H1 (cell line): ENCODE measurements at regions not wholly inside any gene's neighbourhood (a gene's known extent, or its start where the extent isn't known, plus 50 kb on each side); places are given as distances from the start of the nearest gene placed in this dataset.

Source experiments
- CTCF ChIA-PET: fragments of 300-600 bp; sonication (Branson Sonifier 250); formaldehyde crosslinking; loops from one replicate; lab custom pipeline; 2021; ENCODE audit not compliant: partially characterized antibody; lab: Charles Lee
- POLR2A ChIA-PET: fragments of 300-600 bp; sonication (Branson Sonifier 250); formaldehyde crosslinking; loops from one replicate; lab custom pipeline; 2021; ENCODE audit warnings: inconsistent platforms; ENCODE audit not compliant: partially characterized antibody; lab: Charles Lee
- DNase-seq, 2 experiments: peaks; one replicate each; pipeline versions ENCODE4 v3.0.0 to v3.0.0-alpha.2; 2010 to 2022; ENCODE audit warnings: low spot score in 2 of 2, low read depth in 1 of 2, mixed read lengths in 1 of 2
- FAIRE-seq: peaks from 2 replicates; lab custom pipeline; 2011; peaks lifted over from hg19 to GRCh38; lab: Jason Lieb, UNC
- H2AFZ ChIP-seq: 2 replicates; pipeline ENCODE4 v1.8.1; 2012; ENCODE audit warnings: low read length, inconsistent platforms
- H2AK5ac ChIP-seq: 2 replicates; pipeline ENCODE4 v1.6.1; 2013; ENCODE audit warnings: low read depth, low read length
- H2BK120ac ChIP-seq: replicated peaks from 2 replicates; pipeline ENCODE3; 2013; ENCODE audit warnings: low read depth, low read length, inconsistent platforms
- H2BK12ac ChIP-seq: 2 replicates; pipeline ENCODE4 v1.6.1; 2013; ENCODE audit warnings: low read depth, low read length
- H2BK15ac ChIP-seq: 2 replicates; pipeline ENCODE4 v1.6.1; 2013; ENCODE audit warnings: low read length
- H2BK20ac ChIP-seq: 2 replicates; pipeline ENCODE4 v1.6.1; 2013; ENCODE audit warnings: low read length
- H2BK5ac ChIP-seq: 2 replicates; pipeline ENCODE4 v1.6.1; 2013; ENCODE audit warnings: low read depth, low read length
- H3K14ac ChIP-seq: 2 replicates; pipeline ENCODE4 v1.6.1; 2013; ENCODE audit warnings: inconsistent platforms; ENCODE audit not compliant: insufficient read length
- H3K18ac ChIP-seq: 2 replicates; pipeline ENCODE4 v1.6.1; 2013; ENCODE audit warnings: low read length; ENCODE audit errors: extremely low read depth
- H3K23ac ChIP-seq: 2 replicates; pipeline ENCODE4 v1.6.1; 2013; ENCODE audit warnings: inconsistent platforms; ENCODE audit not compliant: insufficient read length
- H3K23me2 ChIP-seq: 2 replicates; pipeline ENCODE4 v1.6.1; 2013; ENCODE audit warnings: low read depth, low read length
- H3K27ac ChIP-seq: 2 replicates; pipeline ENCODE4 v1.6.1; 2011; ENCODE audit warnings: low read depth, low read length, inconsistent platforms
- H3K27me3 ChIP-seq, 4 experiments: replicated peaks in 1 of 4; 1 replicate in 1 of 4; 2 replicates in 3 of 4; pipeline versions ENCODE4 v1.6.1 to v1.8.1; 2011 to 2013; ENCODE audit warnings: low read length in 3 of 4, mild to moderate bottlenecking in 3 of 4, inconsistent platforms in 2 of 4, mixed read lengths in 2 of 4, moderate library complexity in 1 of 4; ENCODE audit not compliant: control insufficient read depth in 3 of 4, insufficient read depth in 3 of 4; ENCODE audit errors: extremely low read depth in 1 of 4
- H3K36me3 ChIP-seq, 4 experiments: 2 replicates each; pipeline versions ENCODE4 v1.6.1 to v1.8.1; 2011 to 2013; ENCODE audit warnings: mild to moderate bottlenecking in 4 of 4, low read length in 3 of 4, moderate library complexity in 2 of 4, control low read depth in 1 of 4, inconsistent platforms in 1 of 4; ENCODE audit not compliant: insufficient read depth in 4 of 4, control insufficient read depth in 2 of 4
- H3K4ac ChIP-seq: replicated peaks from 2 replicates; pipeline ENCODE3; 2013; ENCODE audit warnings: low read length, low read depth, mixed read lengths, inconsistent platforms; ENCODE audit not compliant: insufficient read length
- H3K4me1 ChIP-seq, 4 experiments: replicated peaks in 1 of 4; 1 replicate in 1 of 4; 2 replicates in 3 of 4; pipeline versions ENCODE4 v1.6.1 to v1.8.1; 2011 to 2013; ENCODE audit warnings: low read length in 3 of 4, inconsistent platforms in 2 of 4, mixed read lengths in 1 of 4; ENCODE audit not compliant: insufficient read depth in 4 of 4, control insufficient read depth in 3 of 4
- H3K4me2 ChIP-seq, 2 experiments: 2 replicates each; pipeline versions ENCODE4 v1.6.1 to v1.8.1; 2011 to 2013; ENCODE audit warnings: low read depth in 2 of 2, low read length in 2 of 2, control low read depth in 1 of 2, inconsistent platforms in 1 of 2, mild to moderate bottlenecking in 1 of 2; ENCODE audit not compliant: insufficient read depth in 1 of 2
- H3K4me3 ChIP-seq, 4 experiments: fragments of 200-600, 300-600 bp in 1 of 4; sonication (generic), shearing (Covaris generic), sonication (Bioruptor Twin) in 1 of 4; 2 replicates each; pipeline versions ENCODE4 v1.5.1 to v1.8.1; 2011 to 2016; ENCODE audit warnings: low read length in 4 of 4, low read depth in 3 of 4, control low read depth in 2 of 4, inconsistent platforms in 2 of 4, mild to moderate bottlenecking in 2 of 4, mixed read lengths in 1 of 4, moderate library complexity in 1 of 4; ENCODE audit not compliant: insufficient read depth in 2 of 4; ENCODE audit errors: extremely low read depth in 1 of 4
- H3K56ac ChIP-seq: replicated peaks from 2 replicates; pipeline ENCODE3; 2013; ENCODE audit warnings: low read depth, mild to moderate bottlenecking, mixed read lengths, low read length, inconsistent platforms; ENCODE audit not compliant: insufficient read length
- H3K79me1 ChIP-seq: 2 replicates; pipeline ENCODE4 v1.6.1; 2013; ENCODE audit warnings: low read depth, low read length, control low read depth
- H3K79me2 ChIP-seq, 2 experiments: 2 replicates each; pipeline versions ENCODE4 v1.6.1 to v1.8.1; 2012 to 2013; ENCODE audit warnings: low read length in 2 of 2, mild to moderate bottlenecking in 2 of 2, inconsistent platforms in 1 of 2; ENCODE audit not compliant: insufficient read depth in 2 of 2, control insufficient read depth in 1 of 2
- H3K9ac ChIP-seq, 4 experiments: replicated peaks in 1 of 4; 1 replicate in 1 of 4; 2 replicates in 3 of 4; pipeline versions ENCODE4 v1.6.1 to v1.8.1; 2011 to 2013; ENCODE audit warnings: low read depth in 3 of 4, low read length in 3 of 4, control low read depth in 2 of 4, mild to moderate bottlenecking in 2 of 4, moderate library complexity in 2 of 4, inconsistent platforms in 1 of 4; ENCODE audit errors: extremely low read depth in 1 of 4
- H3K9me3 ChIP-seq, 2 experiments: 2 replicates each; pipeline versions ENCODE4 v1.6.1 to v1.8.1; 2012 to 2013; ENCODE audit warnings: mild to moderate bottlenecking in 2 of 2, moderate library complexity in 2 of 2, control low read depth in 1 of 2, inconsistent platforms in 1 of 2, low read depth in 1 of 2, low read length in 1 of 2, mixed read lengths in 1 of 2; ENCODE audit not compliant: insufficient read depth in 2 of 2
- H4K20me1 ChIP-seq, 2 experiments: replicated peaks in 1 of 2; 2 replicates each; pipeline versions ENCODE3 to v1.8.1; 2011 to 2013; ENCODE audit warnings: inconsistent platforms in 2 of 2, low read length in 2 of 2, mild to moderate bottlenecking in 1 of 2; ENCODE audit not compliant: insufficient read depth in 2 of 2, control insufficient read depth in 1 of 2
- H4K5ac ChIP-seq: 2 replicates; pipeline ENCODE4 v1.6.1; 2013; ENCODE audit warnings: low read length, low read depth, mixed read lengths, inconsistent platforms; ENCODE audit not compliant: insufficient read length
- H4K8ac ChIP-seq: 2 replicates; pipeline ENCODE4 v1.8.0; 2013; ENCODE audit warnings: mild to moderate bottlenecking, moderate library complexity, low read length, inconsistent platforms; ENCODE audit not compliant: insufficient read depth; ENCODE audit errors: extremely low read depth
- H4K91ac ChIP-seq: replicated peaks from 2 replicates; pipeline ENCODE3; 2013; ENCODE audit warnings: low read length, mixed read lengths, inconsistent platforms; ENCODE audit not compliant: insufficient read length
- ATF2 ChIP-seq: IDR thresholded peaks from 2 replicates; pipeline ENCODE4 v1.6.1; 2012; ENCODE audit warnings: low read length, inconsistent platforms
- BCL11A ChIP-seq, 2 experiments: IDR thresholded peaks; one replicate each; pipeline ENCODE4 v1.6.1; 2011; ENCODE audit warnings: low read depth in 2 of 2, low read length in 2 of 2, mild to moderate bottlenecking in 2 of 2
- CREB1 ChIP-seq: IDR thresholded peaks from 2 replicates; pipeline ENCODE4 v1.6.1; 2012; ENCODE audit warnings: inconsistent platforms
- GTF2F1 ChIP-seq: IDR thresholded peaks from 2 replicates; pipeline ENCODE4 v1.6.1; 2012; ENCODE audit warnings: low read depth, low read length, improper control_type of control experiment, borderline replicate concordance
- KDM4A ChIP-seq: IDR thresholded peaks from one replicate; pipeline ENCODE4 v1.7.1; 2012; ENCODE audit warnings: low read depth, mild to moderate bottlenecking, moderate library complexity, low read length, inconsistent platforms; ENCODE audit not compliant: severe bottlenecking
- NANOG ChIP-seq: IDR thresholded peaks from 2 replicates; pipeline ENCODE4 v1.6.1; 2011; ENCODE audit warnings: low read length, low read depth, mild to moderate bottlenecking, inconsistent platforms; ENCODE audit not compliant: insufficient read depth, poor library complexity, severe bottlenecking
- RBBP5 ChIP-seq: IDR thresholded peaks from 2 replicates; pipeline ENCODE4 v1.7.1; 2012; ENCODE audit warnings: low read depth, mild to moderate bottlenecking, inconsistent platforms, low read length, moderate library complexity, borderline replicate concordance
- RNF2 ChIP-seq: fragments of 200-900, 300-1000 bp; sonication (generic); IDR thresholded peaks from 2 replicates; pipeline ENCODE4 v1.7.1; 2016; ENCODE audit warnings: borderline replicate concordance, low read depth, mild to moderate bottlenecking, antibody characterized with exemption, low read length; ENCODE audit not compliant: poor library complexity, severe bottlenecking; ENCODE audit errors: missing control alignments
- SAP30 ChIP-seq: fragments of 300-600 bp; sonication (generic); IDR thresholded peaks from 2 replicates; pipeline ENCODE4 v1.7.1; 2012; ENCODE audit warnings: low read length, moderate library complexity, mild to moderate bottlenecking, inconsistent platforms; ENCODE audit not compliant: insufficient read depth, insufficient replicate concordance
- SP1 ChIP-seq: IDR thresholded peaks from 2 replicates; pipeline ENCODE4 v1.6.1; 2011; ENCODE audit warnings: low read depth, low read length
- SP2 ChIP-seq: IDR thresholded peaks from 2 replicates; pipeline ENCODE4 v1.6.1; 2012; ENCODE audit warnings: mild to moderate bottlenecking, low read length, inconsistent platforms
- SUZ12 ChIP-seq: fragments of 200-600 bp; sonication (generic); IDR thresholded peaks from 2 replicates; pipeline ENCODE4 v1.6.1; 2012; ENCODE audit warnings: mild to moderate bottlenecking, inconsistent platforms, low read length, moderate library complexity, mixed read lengths
- TEAD4 ChIP-seq: IDR thresholded peaks from 2 replicates; pipeline ENCODE4 v1.6.1; 2012; ENCODE audit warnings: low read depth, low read length, inconsistent platforms, mixed read lengths
- WGBS, 2 experiments: shearing (Covaris generic) in 1 of 2; methylation state at CpG; one replicate each; pipeline versions ENCODE4 v1.1.6 to v1.1.7; 2013 to 2015; ENCODE audit warnings: low lambda C conversion rate in 2 of 2, mixed read lengths in 2 of 2, inconsistent platforms in 1 of 2, low coverage in 1 of 2, missing lambda C conversion rate in 1 of 2; ENCODE audit not compliant: insufficient replicate concordance in 2 of 2, insufficient coverage in 1 of 2, insufficient read length in 1 of 2; ENCODE audit errors: extremely low coverage in 1 of 2, missing lambda C conversion rate in 1 of 2; 5-methylcytosine and 5-hydroxymethylcytosine counted together

- H3K9ac ChIP-seq, result no peak overlapping the region
- no peak for DNase-seq
- TF ChIP-seq RBBP5, result no peak
- TF ChIP-seq SP1, result no peak
- no peak for TF ChIP-seq GTF2F1
- TF ChIP-seq SAP30, result no peak
- TF ChIP-seq BCL11A (IDR thresholded peaks at IDR 0.05; ENCODE audit: low read depth in 2 of 2, low read length in 2 of 2), result no peak
- TF ChIP-seq SP2, result no peak
- TF ChIP-seq CREB1, result no peak
- TF ChIP-seq NANOG, result no peak
- TF ChIP-seq RNF2, result no peak
- TF ChIP-seq TEAD4, result no peak
- TF ChIP-seq ATF2, result no peak
- no peak for TF ChIP-seq SUZ12
- TF ChIP-seq KDM4A, result no peak
Measured at GRCh38 chr6:50586331-50586675, 127.0 kb upstream of the TFAP2D start.

More at GRCh38 chr6:50586331-50586675, 127.0 kb upstream of the TFAP2D start:
- no peak overlapping the region for H2BK120ac ChIP-seq
- POLR2A ChIA-PET, result no interaction called here
- no peak overlapping the region for H2BK15ac ChIP-seq
- no peaks in the 10 kb centered on the region for H3K27me3 ChIP-seq
- H2BK12ac ChIP-seq, result no peak overlapping the region
- H2AK5ac ChIP-seq, result no peak overlapping the region
- no peaks in the 10 kb centered on the region for H3K79me2 ChIP-seq
- no peak overlapping the region for H2BK5ac ChIP-seq
- 83% methylated on average over 2 of the region's 2 CpGs; no CpG with 5 or more reads in 1 of the 2 experiments for WGBS, 2 experiments
- no peaks in the 10 kb centered on the region for H3K23me2 ChIP-seq
- H3K4me3 ChIP-seq, result no peak overlapping the region
- no peak overlapping the region for H3K23ac ChIP-seq
- H3K56ac ChIP-seq, result no peak overlapping the region
- H3K36me3 ChIP-seq, result no peaks in the 10 kb centered on the region
- no peaks in the 10 kb centered on the region for H4K20me1 ChIP-seq
- no peak overlapping the region for H3K14ac ChIP-seq
- H4K91ac ChIP-seq, result no peak overlapping the region
- no peaks in the 10 kb centered on the region for H3K79me1 ChIP-seq
- H3K4me2 ChIP-seq, result no peak overlapping the region
- no peak overlapping the region for H2BK20ac ChIP-seq
- FAIRE-seq, result no peak
- H4K8ac ChIP-seq, result no peak overlapping the region
- CTCF ChIA-PET, result interaction anchor here (1.0 to 1.1 kb wide), 3 partner anchors 16 to 321 kb away, joined by 3 read pairs; no protein-coding TSS in a partner anchor
- no peak overlapping the region for H2AFZ ChIP-seq
- no peaks in the 10 kb centered on the region for H3K9me3 ChIP-seq
- no peak overlapping the region for H3K27ac ChIP-seq
- H3K4me1 ChIP-seq, result no peaks in the 10 kb centered on the region
- H4K5ac ChIP-seq, result no peak overlapping the region
- H3K4ac ChIP-seq, result no peak overlapping the region
- H3K18ac ChIP-seq, result no peak overlapping the region
